ENCODE measurements at regions not wholly inside any gene's neighbourhood (a gene's known extent, or its start where the extent isn't known, plus 50 kb on each side); places are given as distances from the start of the nearest gene placed in this dataset.

DNA sequence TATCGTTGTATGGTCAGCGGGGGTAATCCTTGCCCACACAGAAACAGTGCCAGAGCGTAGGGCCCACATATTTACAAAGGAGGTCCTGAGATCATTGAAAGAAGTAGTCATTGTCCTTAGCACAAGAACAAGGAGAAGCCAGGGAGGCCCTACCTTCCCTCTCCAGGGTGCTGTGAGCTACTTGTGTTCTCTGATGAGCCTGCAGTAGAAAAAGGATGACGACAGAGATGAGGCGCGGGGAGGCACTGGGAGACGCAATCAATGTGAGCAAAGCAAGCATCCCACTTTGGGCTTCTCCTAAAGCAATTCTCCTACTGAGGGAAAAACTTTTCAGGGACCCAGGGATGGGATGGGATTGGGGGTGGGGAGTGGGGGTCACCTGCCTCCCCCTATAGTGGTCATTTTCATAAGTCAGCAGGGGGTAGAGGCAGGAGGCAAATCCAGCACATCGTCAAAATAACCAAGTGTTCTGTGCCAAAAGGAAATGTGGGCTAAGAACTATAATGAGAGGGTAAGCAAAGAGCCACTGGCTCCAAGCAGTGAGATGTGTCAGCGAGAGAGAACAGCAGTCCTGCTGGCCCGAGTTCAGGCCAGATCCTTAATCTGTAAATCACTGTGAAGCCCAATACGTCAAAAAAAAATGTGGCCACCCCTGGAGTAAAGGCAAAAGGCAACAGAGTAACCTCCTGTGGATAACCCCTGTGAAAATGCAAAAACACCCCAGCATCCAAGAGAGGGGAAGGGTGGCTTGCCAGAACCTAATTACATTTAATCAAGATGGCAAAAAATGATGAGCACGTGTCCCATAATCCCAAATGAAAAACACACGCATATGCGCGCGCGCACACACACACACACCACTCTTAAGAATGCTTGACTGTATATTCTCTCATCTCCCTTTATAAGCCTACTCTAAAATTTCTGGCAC is 136.6 kb upstream of the HHIP start:
- no peaks in the 10 kb centered on the region for H3K9me3 ChIP-seq (ENCODE audit: control insufficient read depth, insufficient read depth, low read length)
- H3K9me2 ChIP-seq (replicated peaks; ENCODE audit: control insufficient read depth, low read length): no peaks in the 10 kb centered on the region
- no peaks in the 10 kb centered on the region for H4K20me1 ChIP-seq (ENCODE audit: control insufficient read depth, insufficient read depth, low read depth, low read length)
- H3K4me2 ChIP-seq (ENCODE audit: low read length): no peak overlapping the region
- no peaks in the 10 kb centered on the region for H3K79me2 ChIP-seq (ENCODE audit: control insufficient read depth, low read length)
- no peaks in the 10 kb centered on the region for H3K27me3 ChIP-seq (ENCODE audit: control insufficient read depth, low read length)
- H3K36me3 ChIP-seq (ENCODE audit: control insufficient read depth, low read length): no peaks in the 10 kb centered on the region
- no peak overlapping the region for H3K27ac ChIP-seq (ENCODE audit: low read depth, low read length)
- H3F3A ChIP-seq (ENCODE audit: control insufficient read depth, insufficient read depth): no peaks in the 10 kb centered on the region
- H3K4me3 ChIP-seq (ENCODE audit: low read length): no peak overlapping the region
- no peaks in the 10 kb centered on the region for H3K4me1 ChIP-seq (ENCODE audit: control insufficient read depth, low read length)
- no peak for TF ChIP-seq EZH2phosphoT487 (IDR thresholded peaks at IDR 0.05; ENCODE audit: borderline replicate concordance, low read length)
- TF ChIP-seq, protein P1, sequence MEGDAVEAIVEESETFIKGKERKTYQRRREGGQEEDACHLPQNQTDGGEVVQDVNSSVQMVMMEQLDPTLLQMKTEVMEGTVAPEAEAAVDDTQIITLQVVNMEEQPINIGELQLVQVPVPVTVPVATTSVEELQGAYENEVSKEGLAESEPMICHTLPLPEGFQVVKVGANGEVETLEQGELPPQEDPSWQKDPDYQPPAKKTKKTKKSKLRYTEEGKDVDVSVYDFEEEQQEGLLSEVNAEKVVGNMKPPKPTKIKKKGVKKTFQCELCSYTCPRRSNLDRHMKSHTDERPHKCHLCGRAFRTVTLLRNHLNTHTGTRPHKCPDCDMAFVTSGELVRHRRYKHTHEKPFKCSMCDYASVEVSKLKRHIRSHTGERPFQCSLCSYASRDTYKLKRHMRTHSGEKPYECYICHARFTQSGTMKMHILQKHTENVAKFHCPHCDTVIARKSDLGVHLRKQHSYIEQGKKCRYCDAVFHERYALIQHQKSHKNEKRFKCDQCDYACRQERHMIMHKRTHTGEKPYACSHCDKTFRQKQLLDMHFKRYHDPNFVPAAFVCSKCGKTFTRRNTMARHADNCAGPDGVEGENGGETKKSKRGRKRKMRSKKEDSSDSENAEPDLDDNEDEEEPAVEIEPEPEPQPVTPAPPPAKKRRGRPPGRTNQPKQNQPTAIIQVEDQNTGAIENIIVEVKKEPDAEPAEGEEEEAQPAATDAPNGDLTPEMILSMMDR (IDR thresholded peaks at IDR 0.05; ENCODE audit: low read depth, low read length, poor library complexity, severe bottlenecking): no peak

DNA sequence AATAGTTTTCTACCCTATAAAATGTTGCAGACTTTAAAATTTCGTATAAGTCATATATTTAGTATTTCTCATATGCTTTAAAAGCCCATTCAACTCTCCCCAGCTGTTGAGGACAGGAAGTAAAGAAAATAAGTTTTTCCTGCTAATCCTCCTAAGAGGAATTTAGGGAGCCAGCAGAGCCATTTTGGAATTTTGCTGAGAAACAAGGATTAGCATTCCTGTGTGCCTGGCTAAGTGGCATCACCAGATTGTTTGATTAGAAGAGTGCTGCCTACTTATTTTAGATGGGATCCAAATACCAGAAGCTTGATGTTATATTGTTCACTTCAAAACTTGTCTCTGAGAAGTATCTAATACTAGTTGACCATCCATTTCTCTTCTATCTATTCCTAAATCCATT is 131.2 kb upstream of the HHIP start:
- Histone ChIP-seq H3K27ac (ENCODE audit: low read depth, low read length) (no peak overlapping the region), H3F3A (ENCODE audit: control insufficient read depth, insufficient read depth) (no peaks in the 10 kb centered on the region), H3K79me2 (ENCODE audit: control insufficient read depth, low read length) (no peaks in the 10 kb centered on the region), H3K9me2 (replicated peaks; ENCODE audit: control insufficient read depth, low read length) (no peaks in the 10 kb centered on the region), H3K27me3 (ENCODE audit: control insufficient read depth, low read length) (no peaks in the 10 kb centered on the region), H3K4me2 (ENCODE audit: low read length) (no peak overlapping the region), H3K4me3 (ENCODE audit: low read length) (no peak overlapping the region), H3K4me1 (ENCODE audit: control insufficient read depth, low read length) (no peaks in the 10 kb centered on the region), H3K9me3 (ENCODE audit: control insufficient read depth, insufficient read depth, low read length) (no peaks in the 10 kb centered on the region), H4K20me1 (ENCODE audit: control insufficient read depth, insufficient read depth, low read depth, low read length) (no peaks in the 10 kb centered on the region), H3K36me3 (ENCODE audit: control insufficient read depth, low read length) (no peaks in the 10 kb centered on the region)
- TF ChIP-seq EZH2phosphoT487 (IDR thresholded peaks at IDR 0.05; ENCODE audit: borderline replicate concordance, low read length): no peak
- TF ChIP-seq, protein P1 (IDR thresholded peaks at IDR 0.05; ENCODE audit: low read depth, low read length, poor library complexity, severe bottlenecking): no peak

DNA sequence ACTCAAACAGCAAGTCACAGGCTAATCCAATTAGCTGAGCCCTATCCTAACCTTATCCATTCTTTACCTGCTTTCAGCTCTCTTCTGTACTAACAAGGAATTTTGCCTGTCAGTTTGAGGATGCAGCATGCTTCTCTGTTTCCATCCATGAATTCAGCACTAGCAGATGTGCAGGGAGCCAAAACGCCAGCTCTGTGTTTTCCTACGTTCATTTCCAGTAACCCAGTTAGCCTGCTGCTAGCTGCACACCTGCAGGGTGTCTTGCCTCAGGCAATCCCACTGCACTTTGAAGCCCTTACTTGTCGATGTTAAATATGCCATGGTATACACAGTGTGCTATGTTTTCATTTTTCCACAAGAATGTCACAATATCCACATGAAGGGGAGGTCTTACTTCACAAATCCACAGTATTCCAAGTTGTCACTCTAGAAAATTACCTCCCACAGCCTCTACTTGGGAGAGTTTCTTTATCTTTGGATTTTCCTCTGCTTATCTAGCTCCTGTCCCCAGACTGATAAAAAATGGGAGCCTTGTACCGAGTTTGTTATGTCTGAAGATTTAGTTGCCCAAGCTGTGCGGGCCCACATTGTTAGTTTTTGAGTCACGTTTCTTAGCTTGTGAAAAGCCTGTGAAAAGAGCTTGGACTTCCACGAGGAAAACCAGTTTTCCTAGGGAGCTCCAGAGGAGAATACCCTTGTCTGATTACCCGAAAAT is 127.6 kb upstream of the HHIP start:
- H3K9me2 ChIP-seq (replicated peaks; ENCODE audit: control insufficient read depth, low read length): no peaks in the 10 kb centered on the region
- no peaks in the 10 kb centered on the region for H3K27me3 ChIP-seq (ENCODE audit: control insufficient read depth, low read length)
- H3K27ac ChIP-seq (ENCODE audit: low read depth, low read length): no peak overlapping the region
- H3F3A ChIP-seq (ENCODE audit: control insufficient read depth, insufficient read depth): no peaks in the 10 kb centered on the region
- H3K4me1 ChIP-seq (ENCODE audit: control insufficient read depth, low read length): no peaks in the 10 kb centered on the region
- TF ChIP-seq, protein P1 (IDR thresholded peaks at IDR 0.05; ENCODE audit: low read depth, low read length, poor library complexity, severe bottlenecking): no peak
- no peak for TF ChIP-seq EZH2phosphoT487 (IDR thresholded peaks at IDR 0.05; ENCODE audit: borderline replicate concordance, low read length)
- no peaks in the 10 kb centered on the region for H3K9me3 ChIP-seq (ENCODE audit: control insufficient read depth, insufficient read depth, low read length)
- no peaks in the 10 kb centered on the region for H3K79me2 ChIP-seq (ENCODE audit: control insufficient read depth, low read length)
- no peaks in the 10 kb centered on the region for H3K36me3 ChIP-seq (ENCODE audit: control insufficient read depth, low read length)
- H3K4me2 ChIP-seq (ENCODE audit: low read length): no peak overlapping the region
- no peak overlapping the region for H3K4me3 ChIP-seq (ENCODE audit: low read length)
- no peaks in the 10 kb centered on the region for H4K20me1 ChIP-seq (ENCODE audit: control insufficient read depth, insufficient read depth, low read depth, low read length)

Measured in DOHH2 (cell line).